ENCODE measurements at regions not wholly inside any gene's neighbourhood (a gene's known extent, or its start where the extent isn't known, plus 50 kb on each side); places are given as distances from the start of the nearest gene placed in this dataset.

DNA sequence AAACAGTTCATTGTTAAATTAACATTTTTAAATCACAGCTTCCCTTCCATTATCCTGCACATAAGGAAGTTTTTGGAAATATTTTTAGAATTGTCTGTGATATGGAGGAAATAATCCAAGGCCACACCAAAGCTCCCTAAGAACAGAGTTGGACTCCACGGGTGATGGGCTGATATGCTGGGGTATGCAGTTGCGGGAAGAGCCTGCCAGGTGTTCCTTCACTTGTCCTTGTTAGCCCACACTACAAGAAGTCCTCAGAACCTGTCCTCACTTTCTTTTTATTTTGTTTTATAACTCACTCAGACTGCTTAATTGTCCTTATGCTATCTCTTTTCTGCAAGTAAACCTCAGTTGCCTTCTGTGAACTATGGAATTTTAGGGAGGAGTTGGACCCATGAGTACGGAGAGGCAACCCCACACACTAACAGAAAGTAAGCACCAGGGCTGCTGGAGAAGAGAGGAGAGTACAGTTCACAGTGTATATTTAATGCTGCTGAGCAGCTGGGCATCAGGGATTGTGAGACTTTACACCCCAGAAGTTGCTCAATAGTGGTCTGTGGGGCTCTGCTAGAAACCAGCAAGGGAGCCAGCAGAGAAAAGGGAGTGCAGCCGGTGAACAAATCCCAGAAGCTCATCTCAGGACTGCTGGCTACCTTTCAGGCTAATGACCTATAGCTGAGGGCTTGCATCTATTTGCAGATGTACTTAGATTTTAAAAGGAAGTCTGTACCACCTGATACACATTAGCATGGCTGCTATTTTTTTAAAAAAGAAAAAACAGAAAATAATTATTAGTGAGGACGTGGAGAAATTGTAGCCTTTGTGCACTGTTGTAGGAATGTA lies 64.6 kb upstream of the FOXN2 start:
- DNase-seq (ENCODE audit: extremely low read depth, low read depth, low spot score), result no peak

DNA sequence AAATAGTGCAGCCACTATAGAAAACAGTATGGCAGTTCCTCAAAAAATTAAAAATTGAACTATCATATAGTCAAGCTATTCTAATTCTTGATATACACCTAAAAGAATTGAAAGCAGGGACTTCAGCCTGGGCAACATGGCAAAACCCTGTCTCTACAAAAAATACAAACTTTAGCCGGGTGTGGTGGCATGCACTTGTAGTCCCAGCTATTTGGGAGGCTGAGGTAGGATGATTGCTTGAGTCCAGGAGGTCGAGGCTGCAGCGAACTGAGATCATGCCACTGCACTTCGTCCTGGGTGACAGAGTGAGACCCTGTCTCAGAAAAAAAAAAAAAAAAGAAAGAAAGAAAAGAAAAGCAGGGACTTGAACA lies 64.0 kb upstream of the FOXN2 start:
- DNase-seq (ENCODE audit: extremely low read depth, low read depth, low spot score), result no peak

DNA sequence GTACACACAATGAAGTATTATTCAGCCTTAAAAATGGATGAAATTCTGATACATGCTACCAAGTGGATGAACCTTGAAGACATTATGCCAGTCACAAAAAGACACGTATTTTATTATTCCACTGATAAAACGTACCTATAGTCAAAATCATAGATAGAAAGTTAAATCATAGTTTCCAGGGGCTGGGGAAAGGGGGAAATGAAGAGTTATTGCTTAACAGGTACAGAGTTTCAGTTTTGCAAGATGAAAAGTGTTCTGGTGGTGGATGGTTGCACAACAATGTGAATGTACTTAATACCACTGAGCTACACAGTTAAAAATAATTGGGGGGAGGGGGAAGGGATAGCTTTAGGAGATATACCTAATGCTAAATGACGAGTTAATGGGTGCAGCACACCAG lies 63.5 kb upstream of the FOXN2 start:
- no peak for DNase-seq (ENCODE audit: extremely low read depth, low read depth, low spot score)

DNA sequence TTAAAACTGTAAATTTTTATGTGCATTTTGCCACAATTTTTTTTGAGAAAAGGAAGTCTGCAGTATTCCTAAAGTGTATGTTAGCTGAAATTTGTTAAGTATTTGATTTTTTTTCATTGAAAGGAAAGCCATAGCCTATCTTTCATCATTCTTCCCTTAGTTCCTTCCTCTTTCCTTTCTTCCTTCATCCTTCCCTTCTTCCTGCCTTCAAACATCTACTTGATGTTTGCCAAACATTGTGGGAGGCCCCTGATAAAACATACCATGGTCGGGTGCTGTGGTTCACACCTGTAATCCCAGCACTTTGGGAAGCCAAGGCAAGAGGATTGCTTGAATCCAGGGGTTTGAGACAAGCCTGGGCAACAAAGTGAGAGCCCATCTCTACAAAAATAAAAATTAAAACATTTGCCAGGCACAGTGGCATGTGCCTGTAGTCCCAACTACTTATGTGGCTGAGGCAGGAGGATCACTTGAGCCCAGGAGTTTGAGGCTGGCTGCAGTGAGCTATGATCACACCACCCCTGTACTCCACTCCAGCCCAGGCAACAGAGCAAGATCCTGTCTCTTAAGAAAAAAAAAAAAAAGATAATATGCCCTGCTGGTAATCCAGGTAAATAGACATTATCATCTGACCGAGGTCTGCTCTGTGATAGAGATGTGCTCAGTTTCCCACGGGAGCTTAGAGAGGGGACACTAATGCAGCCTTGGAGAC lies 62.9 kb upstream of the FOXN2 start:
- DNase-seq (ENCODE audit: extremely low read depth, low read depth, low spot score), result no peak

DNA sequence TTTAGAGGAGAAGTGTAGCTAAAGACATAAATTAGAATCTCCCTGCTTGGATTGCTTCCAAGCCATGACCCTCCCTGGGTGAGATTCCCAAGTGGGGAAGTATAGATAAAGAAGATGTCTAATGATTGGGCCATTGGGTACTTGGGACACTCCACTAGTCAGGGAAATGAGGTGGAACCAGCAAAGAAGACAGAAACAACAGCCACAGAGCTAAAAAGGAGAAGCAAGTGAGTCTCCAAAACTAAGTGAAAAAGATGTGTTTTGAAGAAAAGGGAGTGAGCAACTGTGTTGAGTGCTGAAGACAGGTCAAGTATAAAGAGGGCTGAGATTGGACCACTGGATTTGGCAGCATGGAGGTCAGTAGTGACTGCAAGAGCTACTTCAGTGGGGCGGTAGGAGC lies 61.2 kb upstream of the FOXN2 start:
- no peak for DNase-seq (ENCODE audit: extremely low read depth, low read depth, low spot score)

DNA sequence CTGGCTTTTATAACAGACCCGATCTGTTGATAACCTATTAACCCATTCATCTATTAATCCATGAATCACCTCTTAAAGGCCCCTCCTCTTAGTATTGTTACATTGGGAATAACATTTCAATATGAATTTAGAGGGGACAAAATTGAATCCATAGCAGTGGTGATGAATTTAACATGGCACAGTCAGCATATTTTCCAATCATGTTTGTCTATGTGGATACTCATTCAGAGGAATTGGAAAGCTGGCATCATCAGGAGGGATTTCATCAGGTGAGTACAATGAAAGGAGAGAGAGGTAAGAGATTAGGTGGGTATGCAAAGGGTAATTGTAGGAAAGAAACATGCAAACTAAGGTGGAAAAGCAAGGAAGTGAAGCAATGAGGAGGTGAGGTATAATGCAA lies 59.6 kb upstream of the FOXN2 start:
- DNase-seq (ENCODE audit: extremely low read depth, low read depth, low spot score), result no peak

DNA sequence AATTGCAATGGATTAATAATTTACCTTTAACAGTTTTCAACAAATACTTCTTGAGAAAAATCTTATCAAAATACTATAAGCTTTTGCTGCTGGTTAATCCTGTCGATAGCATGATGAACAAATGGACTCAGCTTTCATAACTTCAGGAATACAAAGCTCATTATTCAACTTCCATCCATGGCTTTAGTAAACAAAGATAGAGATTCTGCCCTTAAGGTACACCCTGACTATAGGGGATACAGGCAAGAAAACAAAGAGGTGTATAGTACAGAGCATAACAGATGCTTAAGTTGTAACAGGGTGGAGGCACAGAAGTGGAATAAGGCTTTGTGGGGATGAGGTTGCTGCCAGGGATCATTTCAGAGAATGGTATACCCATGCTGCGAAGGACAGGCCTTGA lies 57.0 kb upstream of the FOXN2 start:
- DNase-seq (ENCODE audit: extremely low read depth, low read depth, low spot score), result no peak

DNA sequence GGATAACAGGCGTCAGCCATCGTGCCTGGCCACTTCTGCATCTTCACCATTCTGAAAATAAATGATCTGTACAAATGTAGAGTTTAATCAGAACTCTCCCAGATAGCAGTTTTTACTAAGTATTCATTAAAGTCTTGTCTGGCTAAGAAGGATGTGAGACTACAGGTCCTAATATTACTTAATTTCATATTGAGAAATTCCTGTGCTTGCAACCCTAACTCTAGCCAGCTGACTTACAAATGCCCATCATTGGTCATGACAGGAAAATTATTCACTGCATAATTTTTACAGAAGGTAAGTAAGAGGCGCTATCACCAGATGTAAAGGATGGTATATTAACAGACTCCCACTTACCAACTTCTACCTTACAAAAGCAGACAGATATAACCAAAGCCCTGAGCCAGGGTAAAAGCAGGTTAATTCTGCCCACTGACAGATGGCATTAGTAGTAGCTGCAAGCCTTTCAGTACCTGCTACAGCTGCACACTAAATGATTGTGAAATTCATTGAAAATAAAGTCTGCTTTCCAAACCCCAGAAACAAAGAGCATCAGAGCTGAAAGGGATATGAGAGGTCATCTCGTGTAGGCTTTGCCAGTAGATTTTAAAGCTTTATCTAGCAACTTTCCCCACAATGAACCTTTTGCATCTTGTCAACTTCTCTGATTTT lies 55.9 kb upstream of the FOXN2 start:
- DNase-seq (ENCODE audit: extremely low read depth, low read depth, low spot score), result no peak

DNA sequence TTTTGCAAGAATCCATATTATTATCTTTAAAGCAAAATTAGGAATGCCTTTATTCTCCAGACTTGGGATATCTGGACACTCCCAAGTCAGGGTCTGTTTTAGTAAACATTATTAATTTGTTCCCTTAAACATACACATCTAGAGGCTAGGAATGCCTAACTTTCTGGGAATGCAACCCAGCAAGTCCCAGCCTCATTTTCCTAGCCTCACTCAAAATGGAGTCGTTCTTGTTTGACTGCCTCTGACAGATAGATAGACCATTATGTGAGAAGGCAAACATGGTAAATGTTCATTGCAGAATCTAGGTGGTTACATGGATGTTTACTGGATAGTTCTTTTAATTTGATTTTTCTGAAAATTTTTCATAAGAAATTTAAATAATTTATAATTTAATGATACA lies 54.7 kb upstream of the FOXN2 start:
- no peak for DNase-seq (ENCODE audit: extremely low read depth, low read depth, low spot score)

DNA sequence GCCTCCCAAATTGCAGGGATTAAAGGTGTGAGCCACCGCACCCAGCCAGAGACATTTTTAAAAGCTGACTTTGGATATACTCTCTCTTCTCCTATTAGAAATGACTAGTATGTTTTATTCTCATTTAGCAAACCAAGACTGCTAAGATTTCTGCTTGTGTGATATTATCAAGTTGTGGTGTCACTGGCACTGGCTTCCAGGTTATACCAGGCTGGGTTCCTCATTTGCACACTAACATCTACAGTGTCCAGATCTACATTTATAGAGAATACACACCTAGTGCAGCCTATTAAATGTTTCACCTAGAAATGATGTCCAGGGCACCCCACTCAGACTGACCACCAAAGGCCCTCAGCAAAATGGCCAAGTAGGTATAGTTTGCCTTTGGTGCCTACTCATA lies 49.9 kb upstream of the FOXN2 start:
- DNase-seq (ENCODE audit: extremely low read depth, low read depth, low spot score), result no peak
